Endothelial cell (in vitro differentiated cells): ENCODE measurements at regions not wholly inside any gene's neighbourhood (a gene's known extent, or its start where the extent isn't known, plus 50 kb on each side); places are given as distances from the start of the nearest gene placed in this dataset.

Source experiments
- DNase-seq: peaks from one replicate; pipeline ENCODE4 v3.0.0; 2021; ENCODE audit warnings: low spot score
- H3K27ac Mint-ChIP-seq: one replicate; pipeline ENCODE4 v1.8.0; 2021; ENCODE audit warnings: mixed read lengths, inconsistent platforms; ENCODE audit not compliant: unreplicated experiment
- H3K27me3 Mint-ChIP-seq: one replicate; pipeline ENCODE4 v1.8.0; 2021; ENCODE audit warnings: mild to moderate bottlenecking, moderate library complexity, mixed read lengths, inconsistent platforms; ENCODE audit not compliant: unreplicated experiment
- H3K36me3 Mint-ChIP-seq: one replicate; pipeline ENCODE4 v1.8.0; 2021; ENCODE audit warnings: mild to moderate bottlenecking, low read depth, mixed read lengths, inconsistent platforms; ENCODE audit not compliant: unreplicated experiment
- H3K4me1 Mint-ChIP-seq: one replicate; pipeline ENCODE4 v1.8.0; 2021; ENCODE audit warnings: mild to moderate bottlenecking, mixed read lengths, inconsistent platforms; ENCODE audit not compliant: unreplicated experiment
- H3K4me3 Mint-ChIP-seq: one replicate; pipeline ENCODE4 v1.8.0; 2021; ENCODE audit warnings: mild to moderate bottlenecking, mixed read lengths, inconsistent platforms; ENCODE audit not compliant: unreplicated experiment
- H3K9me3 Mint-ChIP-seq: one replicate; pipeline ENCODE4 v1.8.0; 2021; ENCODE audit warnings: mixed read lengths, inconsistent platforms; ENCODE audit not compliant: unreplicated experiment
- TF ChIP-seq, protein P1 (sequence below): fragments of 200-600 bp; sonication (generic); IDR thresholded peaks from one replicate; pipeline ENCODE4 v1.5.0; 2021; ENCODE audit warnings: antibody characterized with exemption; ENCODE audit not compliant: unreplicated experiment

DNA sequence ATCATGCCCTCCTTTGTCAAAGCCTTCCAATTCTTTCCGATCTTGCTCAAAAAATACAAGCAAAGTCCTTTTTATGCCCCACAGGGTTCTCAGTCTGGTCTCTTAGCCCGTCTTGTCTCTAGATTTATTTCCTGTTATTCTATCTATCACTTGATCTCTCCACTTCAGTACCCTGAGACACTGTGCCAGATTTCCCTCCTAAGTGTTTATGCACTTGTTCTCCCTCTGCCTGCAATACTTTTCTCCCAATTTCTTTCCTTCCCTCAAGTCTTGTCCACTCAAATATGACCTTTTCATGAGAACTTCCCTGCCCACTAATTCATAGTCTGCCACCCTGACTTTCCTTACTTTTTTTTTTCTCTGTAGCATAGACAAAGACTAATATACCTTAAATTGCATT is 141.4 kb downstream of the MBL2 start:
- peaks cover 12% of the 10 kb centered on the region for H3K4me1 Mint-ChIP-seq

DNA sequence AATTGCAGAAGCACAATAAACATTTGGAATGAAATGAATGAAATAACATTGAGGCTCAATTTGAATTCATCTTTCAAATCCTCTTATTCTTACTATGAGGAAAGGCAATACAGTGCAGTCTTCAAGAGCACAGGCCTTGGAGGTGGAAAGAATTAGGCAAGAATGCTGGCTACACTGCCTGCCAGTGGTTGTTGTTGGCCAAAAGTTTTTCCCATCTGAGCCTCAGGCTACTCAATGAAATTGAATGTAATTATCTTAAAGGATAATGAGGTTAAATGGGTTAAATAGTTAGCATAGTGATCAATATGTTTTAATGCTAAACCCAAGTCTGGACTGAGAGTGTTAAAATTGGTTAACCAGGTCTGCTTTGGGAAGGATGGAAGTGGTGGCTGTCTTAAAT is 140.9 kb downstream of the MBL2 start:
- H3K27ac Mint-ChIP-seq: no peak overlapping the region
- H3K4me1 Mint-ChIP-seq: peaks cover 12% of the 10 kb centered on the region
- H3K27me3 Mint-ChIP-seq: peaks cover 1% of the 10 kb centered on the region
- no peak overlapping the region for H3K4me3 Mint-ChIP-seq
- no peak for DNase-seq
- H3K36me3 Mint-ChIP-seq: no peaks in the 10 kb centered on the region
- H3K9me3 Mint-ChIP-seq: no peaks in the 10 kb centered on the region
- TF ChIP-seq, protein P1, sequence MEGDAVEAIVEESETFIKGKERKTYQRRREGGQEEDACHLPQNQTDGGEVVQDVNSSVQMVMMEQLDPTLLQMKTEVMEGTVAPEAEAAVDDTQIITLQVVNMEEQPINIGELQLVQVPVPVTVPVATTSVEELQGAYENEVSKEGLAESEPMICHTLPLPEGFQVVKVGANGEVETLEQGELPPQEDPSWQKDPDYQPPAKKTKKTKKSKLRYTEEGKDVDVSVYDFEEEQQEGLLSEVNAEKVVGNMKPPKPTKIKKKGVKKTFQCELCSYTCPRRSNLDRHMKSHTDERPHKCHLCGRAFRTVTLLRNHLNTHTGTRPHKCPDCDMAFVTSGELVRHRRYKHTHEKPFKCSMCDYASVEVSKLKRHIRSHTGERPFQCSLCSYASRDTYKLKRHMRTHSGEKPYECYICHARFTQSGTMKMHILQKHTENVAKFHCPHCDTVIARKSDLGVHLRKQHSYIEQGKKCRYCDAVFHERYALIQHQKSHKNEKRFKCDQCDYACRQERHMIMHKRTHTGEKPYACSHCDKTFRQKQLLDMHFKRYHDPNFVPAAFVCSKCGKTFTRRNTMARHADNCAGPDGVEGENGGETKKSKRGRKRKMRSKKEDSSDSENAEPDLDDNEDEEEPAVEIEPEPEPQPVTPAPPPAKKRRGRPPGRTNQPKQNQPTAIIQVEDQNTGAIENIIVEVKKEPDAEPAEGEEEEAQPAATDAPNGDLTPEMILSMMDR: no peak

More for the DNA sequence above, 141.4 kb downstream of the MBL2 start:
- no peak for DNase-seq
- Mint-ChIP-seq H3K27me3 (peaks cover 1% of the 10 kb centered on the region), H3K27ac (no peak overlapping the region), H3K4me3 (no peak overlapping the region), H3K36me3 (no peaks in the 10 kb centered on the region), H3K9me3 (no peaks in the 10 kb centered on the region)
- TF ChIP-seq, protein P1: no peak

DNA sequence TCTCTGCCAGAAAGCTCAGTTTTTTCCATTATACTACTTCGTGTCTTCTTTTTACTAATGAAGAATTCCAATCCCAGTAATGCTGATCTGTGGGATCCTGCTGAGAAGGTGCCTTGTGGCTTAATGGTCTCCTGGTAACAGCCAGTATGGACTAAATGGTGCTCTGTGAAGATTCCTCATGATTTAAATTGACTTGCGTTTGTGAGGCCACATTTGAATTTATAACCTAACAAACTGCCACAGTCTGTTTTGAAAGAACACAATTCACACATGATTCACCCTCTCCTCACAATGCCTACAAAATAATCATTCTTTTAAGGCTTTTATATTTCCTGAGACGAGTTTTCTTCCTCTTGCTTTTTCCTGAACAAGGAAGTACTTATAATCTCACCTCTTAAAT is 140.0 kb downstream of the MBL2 start:
- peaks cover 12% of the 10 kb centered on the region for H3K4me1 Mint-ChIP-seq
- H3K27ac Mint-ChIP-seq: no peak overlapping the region

DNA sequence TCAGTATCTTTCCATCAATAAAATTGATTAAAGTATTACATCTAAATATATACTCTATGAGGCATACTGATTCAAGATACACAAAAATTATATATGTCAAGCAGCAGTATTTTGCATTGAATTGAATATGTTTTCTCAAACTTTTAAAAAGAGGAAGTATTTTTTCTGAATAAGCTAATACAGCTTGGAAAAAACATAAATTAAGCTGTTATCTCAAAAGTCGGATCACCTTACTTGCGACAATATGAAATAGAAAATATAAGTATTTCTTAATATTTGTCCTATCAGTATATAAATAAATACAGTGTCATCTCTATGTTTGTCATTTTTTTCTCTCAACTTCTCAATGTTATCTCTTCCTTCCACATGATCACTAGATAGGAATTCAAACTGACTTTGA is 139.3 kb downstream of the MBL2 start:
- Mint-ChIP-seq H3K4me3 (no peak overlapping the region), H3K27ac (no peak overlapping the region), H3K9me3 (no peaks in the 10 kb centered on the region), H3K27me3 (peaks cover 1% of the 10 kb centered on the region), H3K36me3 (no peaks in the 10 kb centered on the region), H3K4me1 (peaks cover 12% of the 10 kb centered on the region)
- no peak for DNase-seq
- TF ChIP-seq, protein P1: no peak

More for the DNA sequence above, 140.0 kb downstream of the MBL2 start:
- DNase-seq: no peak
- Mint-ChIP-seq H3K27me3 (peaks cover 1% of the 10 kb centered on the region), H3K36me3 (no peaks in the 10 kb centered on the region), H3K4me3 (no peak overlapping the region), H3K9me3 (no peaks in the 10 kb centered on the region)
- TF ChIP-seq, protein P1: no peak

DNA sequence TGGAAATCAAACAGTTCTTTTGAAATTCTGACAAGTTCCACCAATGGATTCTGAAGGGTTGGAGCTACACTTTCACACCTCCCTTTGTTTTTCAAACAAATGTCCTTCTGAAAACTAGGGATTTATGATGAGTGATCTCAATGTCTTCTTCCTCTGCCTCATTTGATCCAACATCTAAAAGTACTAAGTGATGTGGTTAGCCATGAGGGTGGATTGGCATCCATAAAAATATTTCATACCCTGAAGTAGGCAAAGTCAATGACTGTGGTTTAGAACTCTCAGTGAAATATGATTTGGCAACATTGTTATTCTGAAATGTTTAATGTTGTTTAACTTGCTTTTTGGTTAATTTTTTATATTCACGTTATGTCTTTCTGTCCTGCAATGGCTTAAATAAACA is 136.9 kb downstream of the MBL2 start:
- H3K4me3 Mint-ChIP-seq: no peak overlapping the region
- no peaks in the 10 kb centered on the region for H3K36me3 Mint-ChIP-seq

More for the DNA sequence above, 136.9 kb downstream of the MBL2 start:
- TF ChIP-seq, protein P1: no peak
- Mint-ChIP-seq H3K4me1 (peaks cover 12% of the 10 kb centered on the region), H3K27me3 (peaks cover 1% of the 10 kb centered on the region), H3K9me3 (no peaks in the 10 kb centered on the region), H3K27ac (no peak overlapping the region)
- no peak for DNase-seq
